ENCODE measurements at regions not wholly inside any gene's neighbourhood (a gene's known extent, or its start where the extent isn't known, plus 50 kb on each side); places are given as distances from the start of the nearest gene placed in this dataset.

DNA sequence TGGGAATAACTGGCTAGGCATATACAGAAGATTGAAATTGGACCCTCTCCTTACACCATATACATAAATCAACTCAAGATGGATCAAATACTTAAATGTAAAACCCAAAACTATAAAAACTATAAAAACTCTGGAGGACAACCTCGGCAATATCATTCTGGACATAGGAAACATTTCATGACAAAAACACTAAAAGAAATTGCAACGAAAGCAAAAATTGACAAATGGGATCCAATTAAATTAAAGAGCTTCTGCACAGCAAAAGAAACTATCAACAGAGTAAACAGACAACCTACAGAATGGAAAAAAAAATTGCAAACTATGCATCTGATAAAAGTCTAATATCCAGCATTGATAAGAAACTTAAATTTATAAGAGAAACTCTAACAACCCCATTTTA, 503.7 kb upstream of the C16orf82 start:
- Histone ChIP-seq H4K20me1 (ENCODE audit: control insufficient read depth, insufficient read depth, low read depth, low read length) (no peaks in the 10 kb centered on the region), H3K9me3 (ENCODE audit: control insufficient read depth, insufficient read depth, low read length) (no peaks in the 10 kb centered on the region), H3K9me2 (replicated peaks; ENCODE audit: control insufficient read depth, low read length) (no peaks in the 10 kb centered on the region), H3K79me2 (ENCODE audit: control insufficient read depth, low read length) (no peaks in the 10 kb centered on the region), H3K27ac (ENCODE audit: low read depth, low read length) (no peak overlapping the region), H3K4me3 (ENCODE audit: low read length) (no peak overlapping the region), H3F3A (ENCODE audit: control insufficient read depth, insufficient read depth) (no peaks in the 10 kb centered on the region), H3K36me3 (ENCODE audit: control insufficient read depth, low read length) (no peaks in the 10 kb centered on the region), H3K27me3 (ENCODE audit: control insufficient read depth, low read length) (no peaks in the 10 kb centered on the region), H3K4me2 (ENCODE audit: low read length) (no peak overlapping the region), H3K4me1 (ENCODE audit: control insufficient read depth, low read length) (no peaks in the 10 kb centered on the region)
- TF ChIP-seq, protein P1, sequence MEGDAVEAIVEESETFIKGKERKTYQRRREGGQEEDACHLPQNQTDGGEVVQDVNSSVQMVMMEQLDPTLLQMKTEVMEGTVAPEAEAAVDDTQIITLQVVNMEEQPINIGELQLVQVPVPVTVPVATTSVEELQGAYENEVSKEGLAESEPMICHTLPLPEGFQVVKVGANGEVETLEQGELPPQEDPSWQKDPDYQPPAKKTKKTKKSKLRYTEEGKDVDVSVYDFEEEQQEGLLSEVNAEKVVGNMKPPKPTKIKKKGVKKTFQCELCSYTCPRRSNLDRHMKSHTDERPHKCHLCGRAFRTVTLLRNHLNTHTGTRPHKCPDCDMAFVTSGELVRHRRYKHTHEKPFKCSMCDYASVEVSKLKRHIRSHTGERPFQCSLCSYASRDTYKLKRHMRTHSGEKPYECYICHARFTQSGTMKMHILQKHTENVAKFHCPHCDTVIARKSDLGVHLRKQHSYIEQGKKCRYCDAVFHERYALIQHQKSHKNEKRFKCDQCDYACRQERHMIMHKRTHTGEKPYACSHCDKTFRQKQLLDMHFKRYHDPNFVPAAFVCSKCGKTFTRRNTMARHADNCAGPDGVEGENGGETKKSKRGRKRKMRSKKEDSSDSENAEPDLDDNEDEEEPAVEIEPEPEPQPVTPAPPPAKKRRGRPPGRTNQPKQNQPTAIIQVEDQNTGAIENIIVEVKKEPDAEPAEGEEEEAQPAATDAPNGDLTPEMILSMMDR (IDR thresholded peaks at IDR 0.05; ENCODE audit: low read depth, low read length, poor library complexity, severe bottlenecking) = no peak
- no peak for TF ChIP-seq EZH2phosphoT487 (IDR thresholded peaks at IDR 0.05; ENCODE audit: borderline replicate concordance, low read length)

GRCh38 chr16:26567356-26567755, 499.4 kb upstream of the C16orf82 start:
- H3K27ac ChIP-seq (ENCODE audit: low read depth, low read length) = no peak overlapping the region
- H3K4me2 ChIP-seq (ENCODE audit: low read length) = no peak overlapping the region
- H3K9me3 ChIP-seq (ENCODE audit: control insufficient read depth, insufficient read depth, low read length) = no peaks in the 10 kb centered on the region
- no peaks in the 10 kb centered on the region for H4K20me1 ChIP-seq (ENCODE audit: control insufficient read depth, insufficient read depth, low read depth, low read length)
- no peak overlapping the region for H3K4me3 ChIP-seq (ENCODE audit: low read length)
- no peaks in the 10 kb centered on the region for H3K79me2 ChIP-seq (ENCODE audit: control insufficient read depth, low read length)
- H3K36me3 ChIP-seq (ENCODE audit: control insufficient read depth, low read length) = no peaks in the 10 kb centered on the region
- TF ChIP-seq, protein P1 (IDR thresholded peaks at IDR 0.05; ENCODE audit: low read depth, low read length, poor library complexity, severe bottlenecking) = no peak
- TF ChIP-seq EZH2phosphoT487 (IDR thresholded peaks at IDR 0.05; ENCODE audit: borderline replicate concordance, low read length) = no peak
- H3K4me1 ChIP-seq (ENCODE audit: control insufficient read depth, low read length) = no peaks in the 10 kb centered on the region
- H3K27me3 ChIP-seq (ENCODE audit: control insufficient read depth, low read length) = peaks cover 3% of the 10 kb centered on the region; the same call in 1 of the 2 replicates
- no peaks in the 10 kb centered on the region for H3F3A ChIP-seq (ENCODE audit: control insufficient read depth, insufficient read depth)
- no peaks in the 10 kb centered on the region for H3K9me2 ChIP-seq (replicated peaks; ENCODE audit: control insufficient read depth, low read length)

DNA sequence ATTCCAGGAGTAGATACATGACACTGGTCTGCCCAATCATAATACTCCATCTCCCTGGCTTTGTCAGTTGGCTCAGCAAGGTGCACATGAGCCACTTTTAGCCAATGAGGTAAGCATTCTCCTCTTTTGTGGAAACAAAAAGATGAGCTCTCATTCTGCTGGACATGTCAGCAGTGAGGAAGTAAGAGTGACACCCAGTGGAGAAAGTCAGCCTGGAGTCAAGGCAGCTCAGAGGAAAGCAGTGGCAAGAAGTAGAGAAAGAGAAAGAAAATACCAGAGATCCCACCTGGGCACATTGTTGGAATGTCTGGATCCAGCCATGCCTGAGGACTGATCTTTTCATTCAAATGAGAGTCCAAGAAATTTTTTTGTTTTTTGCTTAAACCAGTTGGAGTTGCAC, 496.9 kb upstream of the C16orf82 start:
- H3K9me2 ChIP-seq (replicated peaks; ENCODE audit: control insufficient read depth, low read length) = no peaks in the 10 kb centered on the region
- no peaks in the 10 kb centered on the region for H3F3A ChIP-seq (ENCODE audit: control insufficient read depth, insufficient read depth)
- no peak overlapping the region for H3K4me3 ChIP-seq (ENCODE audit: low read length)
- H3K4me2 ChIP-seq (ENCODE audit: low read length) = no peak overlapping the region
- H3K79me2 ChIP-seq (ENCODE audit: control insufficient read depth, low read length) = no peaks in the 10 kb centered on the region
- no peaks in the 10 kb centered on the region for H3K4me1 ChIP-seq (ENCODE audit: control insufficient read depth, low read length)
- H3K9me3 ChIP-seq (ENCODE audit: control insufficient read depth, insufficient read depth, low read length) = no peaks in the 10 kb centered on the region
- no peaks in the 10 kb centered on the region for H4K20me1 ChIP-seq (ENCODE audit: control insufficient read depth, insufficient read depth, low read depth, low read length)
- no peaks in the 10 kb centered on the region for H3K36me3 ChIP-seq (ENCODE audit: control insufficient read depth, low read length)
- H3K27me3 ChIP-seq (ENCODE audit: control insufficient read depth, low read length) = peaks cover 3% of the 10 kb centered on the region; the same call in 1 of the 2 replicates
- TF ChIP-seq, protein P1 (IDR thresholded peaks at IDR 0.05; ENCODE audit: low read depth, low read length, poor library complexity, severe bottlenecking) = peak; percentile 61
- no peak for TF ChIP-seq EZH2phosphoT487 (IDR thresholded peaks at IDR 0.05; ENCODE audit: borderline replicate concordance, low read length)
- H3K27ac ChIP-seq (ENCODE audit: low read depth, low read length) = no peak overlapping the region

GRCh38 chr16:26578748-26579147, 488.0 kb upstream of the C16orf82 start:
- no peaks in the 10 kb centered on the region for H3K36me3 ChIP-seq (ENCODE audit: control insufficient read depth, low read length)

More at GRCh38 chr16:26578748-26579147, 488.0 kb upstream of the C16orf82 start:
- H3K4me2 ChIP-seq (ENCODE audit: low read length) = no peak overlapping the region
- H4K20me1 ChIP-seq (ENCODE audit: control insufficient read depth, insufficient read depth, low read depth, low read length) = no peaks in the 10 kb centered on the region
- no peaks in the 10 kb centered on the region for H3K79me2 ChIP-seq (ENCODE audit: control insufficient read depth, low read length)
- TF ChIP-seq, protein P1 (IDR thresholded peaks at IDR 0.05; ENCODE audit: low read depth, low read length, poor library complexity, severe bottlenecking) = no peak
- TF ChIP-seq EZH2phosphoT487 (IDR thresholded peaks at IDR 0.05; ENCODE audit: borderline replicate concordance, low read length) = no peak
- no peaks in the 10 kb centered on the region for H3K27me3 ChIP-seq (ENCODE audit: control insufficient read depth, low read length)
- no peak overlapping the region for H3K27ac ChIP-seq (ENCODE audit: low read depth, low read length)
- no peaks in the 10 kb centered on the region for H3F3A ChIP-seq (ENCODE audit: control insufficient read depth, insufficient read depth)
- H3K4me3 ChIP-seq (ENCODE audit: low read length) = no peak overlapping the region
- no peaks in the 10 kb centered on the region for H3K4me1 ChIP-seq (ENCODE audit: control insufficient read depth, low read length)
- no peaks in the 10 kb centered on the region for H3K9me3 ChIP-seq (ENCODE audit: control insufficient read depth, insufficient read depth, low read length)
- no peaks in the 10 kb centered on the region for H3K9me2 ChIP-seq (replicated peaks; ENCODE audit: control insufficient read depth, low read length)
